ENCODE measurements at regions not wholly inside any gene's neighbourhood (a gene's known extent, or its start where the extent isn't known, plus 50 kb on each side); places are given as distances from the start of the nearest gene placed in this dataset.

DNA sequence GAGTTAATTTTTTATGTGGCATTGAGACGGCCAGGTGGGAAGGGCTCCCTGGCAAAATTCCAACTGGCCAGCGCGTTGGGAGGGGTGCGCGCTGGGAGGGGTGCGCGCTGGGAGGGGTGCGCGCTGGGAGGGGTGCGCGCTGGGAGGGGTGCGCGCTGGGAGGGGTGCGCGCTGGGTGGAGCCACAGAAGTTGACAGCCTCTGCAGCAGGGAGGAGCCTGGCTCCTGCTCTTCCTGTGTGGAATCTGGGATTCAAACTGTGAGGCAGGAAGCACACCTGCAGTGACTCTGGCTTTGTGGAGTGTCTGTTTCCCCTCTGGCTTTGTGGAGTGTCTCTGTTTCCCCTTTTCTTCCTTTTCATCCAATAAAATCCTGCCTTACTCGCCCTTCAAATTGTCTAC is 147.9 kb upstream of the CBLN2 start:
- no peak for DNase-seq (ENCODE audit: low read depth)
- no peak overlapping the region for H3K4me3 ChIP-seq (ENCODE audit: low read depth, low read length)

DNA sequence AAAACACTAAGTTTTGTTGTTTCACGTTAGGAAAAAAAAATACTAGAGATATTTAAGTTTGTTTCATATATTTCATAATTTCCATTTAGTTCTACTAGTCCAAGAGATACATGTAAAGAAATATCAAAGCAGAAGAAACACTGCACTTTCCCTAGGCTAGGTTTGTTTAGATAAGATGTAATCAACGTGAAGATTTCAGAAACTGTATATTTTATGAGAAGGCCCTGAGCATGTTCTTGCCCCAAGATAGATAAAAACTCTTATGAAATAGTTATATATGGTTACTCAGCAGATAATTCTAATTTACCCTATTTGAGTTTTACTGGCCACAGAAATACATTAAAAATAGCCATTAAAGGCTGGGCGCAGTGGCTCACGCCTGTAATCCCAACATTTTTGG is 143.6 kb upstream of the CBLN2 start:
- no peak overlapping the region for H3K4me3 ChIP-seq (ENCODE audit: low read depth, low read length)
- TF ChIP-seq POLR2A (IDR thresholded peaks at IDR 0.05; ENCODE audit: extremely low read depth, insufficient read length) (no peak), CTCF (IDR thresholded peaks at IDR 0.05; ENCODE audit: low read depth, low read length) (no peak), MYC (IDR thresholded peaks at IDR 0.05; ENCODE audit: low read depth, low read length) (no peak)
- TF ChIP-seq, protein P1, sequence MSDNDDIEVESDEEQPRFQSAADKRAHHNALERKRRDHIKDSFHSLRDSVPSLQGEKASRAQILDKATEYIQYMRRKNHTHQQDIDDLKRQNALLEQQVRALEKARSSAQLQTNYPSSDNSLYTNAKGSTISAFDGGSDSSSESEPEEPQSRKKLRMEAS (IDR thresholded peaks at IDR 0.05; ENCODE audit: low read depth, low read length), result no peak
- no peak for DNase-seq (ENCODE audit: low read depth)

More for the DNA sequence above, 147.9 kb upstream of the CBLN2 start:
- TF ChIP-seq, protein P1 (IDR thresholded peaks at IDR 0.05; ENCODE audit: low read depth, low read length), result no peak
- no peak for TF ChIP-seq CTCF (IDR thresholded peaks at IDR 0.05; ENCODE audit: low read depth, low read length)
- no peak for TF ChIP-seq MYC (IDR thresholded peaks at IDR 0.05; ENCODE audit: low read depth, low read length)
- no peak for TF ChIP-seq POLR2A (IDR thresholded peaks at IDR 0.05; ENCODE audit: extremely low read depth, insufficient read length)

GRCh38 chr18:72675394-72675793 is 131.3 kb upstream of the CBLN2 start:
- no peak for DNase-seq (ENCODE audit: low read depth)
- TF ChIP-seq POLR2A (IDR thresholded peaks at IDR 0.05; ENCODE audit: extremely low read depth, insufficient read length), result no peak
- no peak for TF ChIP-seq MYC (IDR thresholded peaks at IDR 0.05; ENCODE audit: low read depth, low read length)
- no peak for TF ChIP-seq CTCF (IDR thresholded peaks at IDR 0.05; ENCODE audit: low read depth, low read length)
- TF ChIP-seq, protein P1 (IDR thresholded peaks at IDR 0.05; ENCODE audit: low read depth, low read length), result no peak
- H3K4me3 ChIP-seq (ENCODE audit: low read depth, low read length), result no peak overlapping the region

- no peak for TF ChIP-seq POLR2A (IDR thresholded peaks at IDR 0.05; ENCODE audit: extremely low read depth, insufficient read length)
- no peak for TF ChIP-seq MYC (IDR thresholded peaks at IDR 0.05; ENCODE audit: low read depth, low read length)
- TF ChIP-seq CTCF (IDR thresholded peaks at IDR 0.05; ENCODE audit: low read depth, low read length), result no peak
- TF ChIP-seq, protein P1 (IDR thresholded peaks at IDR 0.05; ENCODE audit: low read depth, low read length), result no peak
- DNase-seq (ENCODE audit: low read depth), result no peak
- H3K4me3 ChIP-seq (ENCODE audit: low read depth, low read length), result no peak overlapping the region
These were observed 130.6 kb upstream of the CBLN2 start for GRCh38 chr18:72674710-72675109.

- no peak overlapping the region for H3K4me3 ChIP-seq (ENCODE audit: low read depth, low read length)
- no peak for TF ChIP-seq POLR2A (IDR thresholded peaks at IDR 0.05; ENCODE audit: extremely low read depth, insufficient read length)
- DNase-seq (ENCODE audit: low read depth), result no peak
These were observed 129.1 kb upstream of the CBLN2 start for GRCh38 chr18:72673242-72673641.

- peak; percentile 51 for DNase-seq (ENCODE audit: low read depth)
- TF ChIP-seq CTCF (IDR thresholded peaks at IDR 0.05; ENCODE audit: low read depth, low read length) (peak; percentile 56), POLR2A (IDR thresholded peaks at IDR 0.05; ENCODE audit: extremely low read depth, insufficient read length) (no peak), MYC (IDR thresholded peaks at IDR 0.05; ENCODE audit: low read depth, low read length) (no peak)
- TF ChIP-seq, protein P1 (IDR thresholded peaks at IDR 0.05; ENCODE audit: low read depth, low read length), result no peak
- H3K4me3 ChIP-seq (ENCODE audit: low read depth, low read length), result no peak overlapping the region
These were observed 128.4 kb upstream of the CBLN2 start for GRCh38 chr18:72672364-72673184.

Measured in NB4 (cell line).